ENCODE measurements at regions not wholly inside any gene's neighbourhood (a gene's known extent, or its start where the extent isn't known, plus 50 kb on each side); places are given as distances from the start of the nearest gene placed in this dataset.

- no peak for TF ChIP-seq GATA3 (IDR thresholded peaks at IDR 0.05; ENCODE audit: low read depth, low read length)
- no peak for TF ChIP-seq GATA2 (IDR thresholded peaks at IDR 0.05; ENCODE audit: low read depth, low read length)
Observed at GRCh38 chr6:23087471-23087870, 518.1 kb downstream of the HDGFL1 start.
